ENCODE measurements at regions not wholly inside any gene's neighbourhood (a gene's known extent, or its start where the extent isn't known, plus 50 kb on each side); places are given as distances from the start of the nearest gene placed in this dataset.
A peak's percentile ranks its signal among the peaks of the same experiment; 100 is the strongest.

GRCh38 chr12:46530373-46531056 lies 157.9 kb upstream of the SLC38A2 start:
- Histone ChIP-seq H3K4me3 (no peak overlapping the region), H3K27me3 (no peaks in the 10 kb centered on the region), H3K4me2 (no peak overlapping the region), H4K20me1 (no peaks in the 10 kb centered on the region), H3K36me3 (peaks cover 0 to 11% (median 0%) of the 10 kb centered on the region in 11 experiments; a peak in 1 of 22 replicates), H3K9me3 (replicated peaks in 1 of 11) (peaks cover 23 to 32% (median 27%) of the 10 kb centered on the region in 11 experiments), H3K4me1 (0 out of 20 replicates have a peak, but pooled peaks cover 0 to 4% (median 0%) of the 10 kb centered on the region in 10 experiments), H3K9ac (no peak overlapping the region), H3K27ac (no peak overlapping the region)
- TF ChIP-seq Cebpa-rat (IDR thresholded peaks at IDR 0.05) = no peak

GRCh38 chr12:46526233-46526632 lies 153.7 kb upstream of the SLC38A2 start:
- TF ChIP-seq Cebpa-rat (IDR thresholded peaks at IDR 0.05) = no peak
- no peak overlapping the region for H3K4me3 ChIP-seq
- H3K27me3 ChIP-seq = no peaks in the 10 kb centered on the region
- H3K36me3 ChIP-seq = peaks cover 0 to 8% (median 0%) of the 10 kb centered on the region in 11 experiments; a peak in 1 of 22 replicates
- no peak overlapping the region for H3K4me2 ChIP-seq
- H4K20me1 ChIP-seq = no peaks in the 10 kb centered on the region
- peaks cover 5 to 37% (median 17%) of the 10 kb centered on the region in 10 experiments; a peak in 16 of 20 replicates for H3K4me1 ChIP-seq
- H3K9ac ChIP-seq = no peak overlapping the region
- peaks cover 12 to 21% (median 15%) of the 10 kb centered on the region in 11 experiments for H3K9me3 ChIP-seq (replicated peaks in 1 of 11)
- H3K27ac ChIP-seq = no peak overlapping the region

GRCh38 chr12:46524778-46525177 lies 152.2 kb upstream of the SLC38A2 start:
- Histone ChIP-seq H3K9me3 (replicated peaks in 1 of 11) (peaks cover 0 to 9% (median 4%) of the 10 kb centered on the region in 11 experiments; a peak in 4 of 22 replicates), H3K4me3 (no peak overlapping the region), H3K27me3 (no peaks in the 10 kb centered on the region), H3K9ac (no peak overlapping the region), H3K4me1 (peaks cover 5 to 37% (median 21%) of the 10 kb centered on the region in 10 experiments; a peak in 16 of 20 replicates), H3K36me3 (no peaks in the 10 kb centered on the region), H3K27ac (peak overlapping the region in 2 of 11 experiments; percentile 50 to 54; a peak in 3 of 22 replicates), H4K20me1 (no peaks in the 10 kb centered on the region), H3K4me2 (peak overlapping the region in 6 of 11 experiments; percentile 10 to 75 (median 60); a peak in 10 of 22 replicates)
- no peak for TF ChIP-seq Cebpa-rat (IDR thresholded peaks at IDR 0.05)

DNA sequence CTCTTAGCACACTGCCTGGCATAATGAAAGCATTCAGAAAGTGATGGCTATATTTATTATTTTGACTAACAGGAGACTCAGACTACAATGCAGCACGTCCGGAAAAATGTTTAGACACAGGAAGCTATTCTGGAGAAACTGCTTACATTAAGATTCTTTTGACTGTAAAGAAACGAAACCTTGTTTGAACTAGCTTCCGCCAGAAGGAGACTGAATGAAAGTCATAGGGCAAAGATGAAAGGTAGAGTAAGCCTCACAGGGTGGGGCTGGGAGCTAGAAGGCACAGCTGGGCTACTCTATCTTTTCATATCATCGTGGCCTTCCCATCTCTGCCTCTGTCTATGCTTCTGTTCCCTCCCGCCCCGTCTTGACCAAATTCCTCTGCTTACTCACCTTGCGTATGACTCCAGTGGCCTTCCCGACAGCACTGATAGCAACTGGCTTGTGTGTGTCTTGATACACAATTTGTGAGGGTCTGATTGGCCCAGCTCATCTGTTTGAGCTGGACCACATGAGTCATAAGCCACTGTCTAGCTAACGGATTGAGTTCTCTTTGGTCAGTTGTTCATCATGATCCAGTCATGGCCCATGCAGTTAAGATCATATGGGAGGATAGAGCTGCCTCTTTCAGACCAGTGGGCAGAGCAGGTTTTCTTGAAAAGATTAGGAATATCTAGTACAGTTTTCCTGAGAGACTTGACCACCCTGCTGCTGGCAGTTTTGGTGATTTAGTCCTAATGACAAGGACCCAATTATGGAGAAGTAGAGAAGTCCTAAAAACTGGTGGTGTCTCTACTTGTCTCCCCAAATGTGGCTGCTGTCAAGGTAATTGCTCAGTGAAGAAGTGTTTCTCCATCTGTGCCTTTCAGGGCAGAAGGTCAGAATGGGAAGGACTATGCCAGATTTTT lies 151.5 kb upstream of the SLC38A2 start:
- Histone ChIP-seq H3K4me2 (peak overlapping the region; percentile 18 to 75 (median 39)), H3K9me3 (replicated peaks in 1 of 11) (peaks cover 0 to 6% (median 4%) of the 10 kb centered on the region in 11 experiments; a peak in 3 of 22 replicates), H4K20me1 (no peaks in the 10 kb centered on the region), H3K4me3 (no peak overlapping the region), H3K27me3 (no peaks in the 10 kb centered on the region), H3K4me1 (peaks cover 5 to 37% (median 21%) of the 10 kb centered on the region in 10 experiments; a peak in 16 of 20 replicates), H3K27ac (peak overlapping the region in 7 of 11 experiments; percentile 27 to 54 (median 41); a peak in 13 of 22 replicates), H3K36me3 (no peaks in the 10 kb centered on the region), H3K9ac (no peak overlapping the region)
- TF ChIP-seq Cebpa-rat (IDR thresholded peaks at IDR 0.05) = no peak

DNA sequence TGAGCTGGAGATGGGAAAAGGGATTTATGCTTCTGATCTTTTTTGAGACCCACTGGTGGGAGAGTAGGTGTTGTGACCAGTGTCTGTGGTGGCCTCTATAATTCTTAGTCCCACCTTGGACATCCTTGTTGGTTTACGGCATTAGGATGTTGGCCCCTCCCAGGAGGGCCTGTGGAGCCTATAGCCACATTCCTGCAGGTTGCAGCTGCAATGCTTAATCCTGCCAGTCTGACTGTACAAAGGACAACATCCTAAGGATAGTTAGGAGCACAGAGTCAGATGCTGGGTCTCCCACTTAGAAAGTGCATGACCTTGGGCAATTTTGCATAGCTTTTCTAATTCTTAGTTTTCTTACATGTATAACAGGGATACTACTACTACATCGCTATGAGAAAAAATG lies 150.9 kb upstream of the SLC38A2 start:
- Histone ChIP-seq H3K9me3 (replicated peaks in 1 of 11) (peaks cover 0 to 4% (median 0%) of the 10 kb centered on the region in 11 experiments; a peak in 1 of 22 replicates), H3K36me3 (no peaks in the 10 kb centered on the region), H3K4me1 (peaks cover 5 to 37% (median 21%) of the 10 kb centered on the region in 10 experiments; a peak in 16 of 20 replicates), H3K9ac (no peak overlapping the region; a peak in 1 of 22 replicates), H3K4me3 (no peak overlapping the region), H4K20me1 (no peaks in the 10 kb centered on the region), H3K27ac (peak overlapping the region in 5 of 11 experiments; percentile 27 to 50 (median 41); a peak in 7 of 22 replicates), H3K4me2 (peak overlapping the region; percentile 18 to 75 (median 39); a peak in 19 of 22 replicates), H3K27me3 (no peaks in the 10 kb centered on the region)
- TF ChIP-seq Cebpa-rat (IDR thresholded peaks at IDR 0.05) = no peak

DNA sequence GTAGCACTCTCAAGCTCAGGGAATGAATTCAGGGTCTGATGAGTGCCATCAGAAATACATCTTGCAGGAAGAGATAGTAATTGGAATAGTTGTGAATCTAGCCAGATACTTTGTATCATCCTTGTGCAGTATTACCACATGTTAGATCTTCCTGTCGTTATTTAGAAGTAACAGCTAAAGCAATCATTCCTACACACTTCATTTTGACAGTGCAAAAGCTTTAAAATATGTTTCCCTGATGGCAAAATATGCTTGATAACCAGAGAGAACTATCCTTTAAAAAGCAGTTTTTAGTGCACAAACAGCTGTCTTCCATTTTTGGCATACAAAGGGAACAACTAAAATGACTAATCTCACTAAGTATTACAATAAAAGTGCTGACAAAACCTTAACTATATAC lies 149.5 kb upstream of the SLC38A2 start:
- Histone ChIP-seq H3K4me3 (no peak overlapping the region), H3K9ac (no peak overlapping the region), H3K4me2 (peak overlapping the region in 3 of 11 experiments; percentile 16 to 62 (median 46); a peak in 4 of 22 replicates), H3K4me1 (peaks cover 5 to 37% (median 21%) of the 10 kb centered on the region in 10 experiments; a peak in 16 of 20 replicates), H3K27me3 (no peaks in the 10 kb centered on the region), H4K20me1 (no peaks in the 10 kb centered on the region), H3K36me3 (no peaks in the 10 kb centered on the region), H3K27ac (no peak overlapping the region), H3K9me3 (replicated peaks in 1 of 11) (no peaks in the 10 kb centered on the region)
- TF ChIP-seq Cebpa-rat (IDR thresholded peaks at IDR 0.05) = no peak

- Histone ChIP-seq H3K4me2 (no peak overlapping the region), H3K27ac (no peak overlapping the region), H3K9me3 (replicated peaks in 1 of 11) (peaks cover 0 to 6% (median 0%) of the 10 kb centered on the region in 11 experiments; a peak in 1 of 22 replicates), H4K20me1 (no peaks in the 10 kb centered on the region), H3K9ac (no peak overlapping the region), H3K4me3 (no peak overlapping the region), H3K36me3 (no peaks in the 10 kb centered on the region), H3K4me1 (peaks cover 5 to 37% (median 21%) of the 10 kb centered on the region in 10 experiments; a peak in 16 of 20 replicates), H3K27me3 (no peaks in the 10 kb centered on the region)
- TF ChIP-seq Cebpa-rat (IDR thresholded peaks at IDR 0.05) = no peak
Measured at GRCh38 chr12:46521145-46521544, 148.6 kb upstream of the SLC38A2 start.

GRCh38 chr12:46519407-46519806 lies 146.8 kb upstream of the SLC38A2 start:
- no peak for TF ChIP-seq Cebpa-rat (IDR thresholded peaks at IDR 0.05)
- Histone ChIP-seq H3K27me3 (no peaks in the 10 kb centered on the region), H3K4me3 (no peak overlapping the region), H3K4me1 (peaks cover 5 to 28% (median 17%) of the 10 kb centered on the region in 10 experiments; a peak in 16 of 20 replicates), H4K20me1 (no peaks in the 10 kb centered on the region), H3K9ac (no peak overlapping the region), H3K4me2 (no peak overlapping the region), H3K27ac (no peak overlapping the region), H3K36me3 (no peaks in the 10 kb centered on the region), H3K9me3 (replicated peaks in 1 of 11) (peaks cover 0 to 16% (median 0%) of the 10 kb centered on the region in 11 experiments; a peak in 1 of 22 replicates)
